GM12878 (cell line): ENCODE measurements at regions not wholly inside any gene's neighbourhood (a gene's known extent, or its start where the extent isn't known, plus 50 kb on each side); places are given as distances from the start of the nearest gene placed in this dataset.

Source experiments
- EZH2 ChIP-seq: IDR thresholded peaks from 2 replicates; pipeline ENCODE4 v1.6.1; 2012; ENCODE audit warnings: low read depth, mild to moderate bottlenecking, control low read depth, inconsistent platforms, low read length, borderline replicate concordance; ENCODE audit not compliant: control insufficient read depth
- NR2C2 ChIP-seq: IDR thresholded peaks from 2 replicates; pipeline ENCODE4 v1.6.1; 2011; ENCODE audit warnings: borderline replicate concordance, low read depth; ENCODE audit not compliant: control insufficient read depth, insufficient read length
- TF ChIP-seq, protein P1 (sequence below), 3 experiments: IDR thresholded peaks in 2 of 3; conservative IDR thresholded peaks in 1 of 3; 2 replicates each; pipeline ENCODE4 v1.5.1; 2011; ENCODE audit warnings: low read depth in 3 of 3, low read length in 3 of 3, mild to moderate bottlenecking in 3 of 3, control low read depth in 2 of 3, moderate library complexity in 2 of 3, inconsistent platforms in 1 of 3, mixed read lengths in 1 of 3; ENCODE audit not compliant: control insufficient read depth in 2 of 3, insufficient read depth in 1 of 3; ENCODE audit errors: extremely low read depth in 1 of 3

GRCh38 chr9:11749396-11749795 is 943.8 kb upstream of the TYRP1 start:
- TF ChIP-seq EZH2: no peak
- TF ChIP-seq NR2C2: no peak
- TF ChIP-seq, protein P1, sequence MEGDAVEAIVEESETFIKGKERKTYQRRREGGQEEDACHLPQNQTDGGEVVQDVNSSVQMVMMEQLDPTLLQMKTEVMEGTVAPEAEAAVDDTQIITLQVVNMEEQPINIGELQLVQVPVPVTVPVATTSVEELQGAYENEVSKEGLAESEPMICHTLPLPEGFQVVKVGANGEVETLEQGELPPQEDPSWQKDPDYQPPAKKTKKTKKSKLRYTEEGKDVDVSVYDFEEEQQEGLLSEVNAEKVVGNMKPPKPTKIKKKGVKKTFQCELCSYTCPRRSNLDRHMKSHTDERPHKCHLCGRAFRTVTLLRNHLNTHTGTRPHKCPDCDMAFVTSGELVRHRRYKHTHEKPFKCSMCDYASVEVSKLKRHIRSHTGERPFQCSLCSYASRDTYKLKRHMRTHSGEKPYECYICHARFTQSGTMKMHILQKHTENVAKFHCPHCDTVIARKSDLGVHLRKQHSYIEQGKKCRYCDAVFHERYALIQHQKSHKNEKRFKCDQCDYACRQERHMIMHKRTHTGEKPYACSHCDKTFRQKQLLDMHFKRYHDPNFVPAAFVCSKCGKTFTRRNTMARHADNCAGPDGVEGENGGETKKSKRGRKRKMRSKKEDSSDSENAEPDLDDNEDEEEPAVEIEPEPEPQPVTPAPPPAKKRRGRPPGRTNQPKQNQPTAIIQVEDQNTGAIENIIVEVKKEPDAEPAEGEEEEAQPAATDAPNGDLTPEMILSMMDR (IDR thresholded peaks at IDR 0.05 in 2 of 3, conservative IDR thresholded peaks at IDR 0.05 in 1 of 3; ENCODE audit: control insufficient read depth in 2 of 3, extremely low read depth in 1 of 3, insufficient read depth in 1 of 3, low read depth in 3 of 3, low read length in 3 of 3): no peak
